NCI-H1436 treated with DMSO at 0.1 percent for 48 hours (cell line): ENCODE measurements at regions not wholly inside any gene's neighbourhood (a gene's known extent, or its start where the extent isn't known, plus 50 kb on each side); places are given as distances from the start of the nearest gene placed in this dataset.

Experiments used
- DNase-seq: peaks from one replicate; lab custom pipeline; 2025; lab: John Stamatoyannopoulos, UW

GRCh38 chr1:59124166-59124565, 172.7 kb upstream of the FGGY start:
- DNase-seq: no peak

- no peak for DNase-seq
Measured at GRCh38 chr1:59125154-59125553, 171.7 kb upstream of the FGGY start.

- DNase-seq: no peak
Measured at GRCh38 chr1:59125676-59126320, 171.1 kb upstream of the FGGY start.

GRCh38 chr1:59126366-59126765, 170.5 kb upstream of the FGGY start:
- no peak for DNase-seq

GRCh38 chr1:59128239-59128736, 168.6 kb upstream of the FGGY start:
- DNase-seq: no peak

- no peak for DNase-seq
Measured at GRCh38 chr1:59128784-59129227, 168.1 kb upstream of the FGGY start.

- no peak for DNase-seq
Measured at GRCh38 chr1:59132295-59132694, 164.6 kb upstream of the FGGY start.

- DNase-seq: no peak
Measured at GRCh38 chr1:59133997-59134396, 162.9 kb upstream of the FGGY start.

GRCh38 chr1:59135761-59136255, 161.1 kb upstream of the FGGY start:
- no peak for DNase-seq

GRCh38 chr1:59136541-59137275, 160.2 kb upstream of the FGGY start:
- no peak for DNase-seq

- DNase-seq: no peak
Measured at GRCh38 chr1:59137276-59137615, 159.6 kb upstream of the FGGY start.

- DNase-seq: no peak
Measured at GRCh38 chr1:59137968-59138367, 158.9 kb upstream of the FGGY start.

GRCh38 chr1:59138402-59138801, 158.5 kb upstream of the FGGY start:
- DNase-seq: no peak

- no peak for DNase-seq
Measured at GRCh38 chr1:59139396-59139795, 157.5 kb upstream of the FGGY start.

- no peak for DNase-seq
Measured at GRCh38 chr1:59141267-59141863, 155.5 kb upstream of the FGGY start.

- DNase-seq: no peak
Measured at GRCh38 chr1:59142311-59143132, 154.4 kb upstream of the FGGY start.

GRCh38 chr1:59143133-59143487, 153.8 kb upstream of the FGGY start:
- no peak for DNase-seq

GRCh38 chr1:59143811-59144210, 153.1 kb upstream of the FGGY start:
- DNase-seq: no peak

GRCh38 chr1:59144959-59145358, 151.9 kb upstream of the FGGY start:
- DNase-seq: no peak

GRCh38 chr1:59146056-59146455, 150.8 kb upstream of the FGGY start:
- no peak for DNase-seq

GRCh38 chr1:59146651-59147358, 150.1 kb upstream of the FGGY start:
- no peak for DNase-seq

GRCh38 chr1:59149435-59149834, 147.5 kb upstream of the FGGY start:
- no peak for DNase-seq
